Endothelial cell of umbilical vein (primary cell): ENCODE measurements at regions not wholly inside any gene's neighbourhood (a gene's known extent, or its start where the extent isn't known, plus 50 kb on each side); places are given as distances from the start of the nearest gene placed in this dataset.

Source experiments
- BruUV-seq: library from RNA; stranded (reverse); fragments of 400-500 nt; replicated peaks from 2 replicates; lab custom pipeline; 2021; lab: Mats Ljungman, UMichigan
- CTCF ChIA-PET: fragments of 300-600, 350-600 bp; sonication (Branson Sonifier 250); formaldehyde crosslinking; loops from one replicate; lab custom pipeline; 2021; ENCODE audit warnings: antibody characterized with exemption, inconsistent platforms; lab: Charles Lee
- POLR2A ChIA-PET: fragments of 300-600, 350-600 bp; sonication (Branson Sonifier 250); formaldehyde crosslinking; loops from one replicate; lab custom pipeline; 2021; ENCODE audit warnings: antibody characterized with exemption, inconsistent platforms; lab: Charles Lee
- DNase-seq: peaks from one replicate; pipeline ENCODE4 v3.0.0-alpha.2; 2011; ENCODE audit warnings: low read depth, low spot score
- FAIRE-seq: peaks from 2 replicates; lab custom pipeline; 2011; peaks lifted over from hg19 to GRCh38; lab: Jason Lieb, UNC
- H2AFZ ChIP-seq: 2 replicates; pipeline ENCODE4 v1.6.0; 2012; ENCODE audit warnings: low read depth, low read length, control low read depth, inconsistent platforms
- H3K27ac ChIP-seq: 2 replicates; pipeline ENCODE4 v1.5.1; 2011; ENCODE audit warnings: low read depth, mild to moderate bottlenecking, control low read depth, low read length, moderate library complexity; ENCODE audit not compliant: insufficient read depth
- H3K27me3 ChIP-seq, 2 experiments: 2 replicates each; pipeline versions ENCODE4 v1.6.0 to v1.6.1; 2011; ENCODE audit warnings: low read length in 2 of 2, mixed read lengths in 1 of 2; ENCODE audit not compliant: control insufficient read depth in 2 of 2, insufficient read depth in 2 of 2
- H3K36me3 ChIP-seq, 2 experiments: 2 replicates in 1 of 2; 3 replicates in 1 of 2; pipeline ENCODE4 v1.5.1; 2011; ENCODE audit warnings: low read length in 2 of 2, mild to moderate bottlenecking in 1 of 2, moderate library complexity in 1 of 2; ENCODE audit not compliant: control insufficient read depth in 2 of 2, insufficient read depth in 2 of 2; ENCODE audit errors: extremely low read depth in 1 of 2
- H3K4me1 ChIP-seq: 3 replicates; pipeline ENCODE4 v1.5.1; 2011; ENCODE audit warnings: mild to moderate bottlenecking, low read length; ENCODE audit not compliant: control insufficient read depth, insufficient read depth; ENCODE audit errors: extremely low read depth
- H3K4me2 ChIP-seq: 2 replicates; pipeline ENCODE4 v1.6.1; 2011; ENCODE audit warnings: low read length, control low read depth, mixed read lengths; ENCODE audit not compliant: insufficient read depth
- H3K4me3 ChIP-seq, 3 experiments: fragments of 200-600 bp in 1 of 3; sonication (generic), shearing (Covaris generic) in 1 of 3; replicated peaks in 1 of 3; 2 replicates each; pipeline ENCODE4 v1.5.1; 2011 to 2016; ENCODE audit warnings: control low read depth in 3 of 3, low read length in 3 of 3, mild to moderate bottlenecking in 2 of 3, inconsistent platforms in 1 of 3, low read depth in 1 of 3, moderate library complexity in 1 of 3; ENCODE audit not compliant: insufficient read depth in 1 of 3
- H3K79me2 ChIP-seq: 2 replicates; pipeline ENCODE4 v1.6.0; 2012; ENCODE audit warnings: low read length, inconsistent platforms; ENCODE audit not compliant: control insufficient read depth, insufficient read depth
- H3K9ac ChIP-seq: replicated peaks from 2 replicates; pipeline ENCODE3; 2011; ENCODE audit warnings: low read length, control low read depth; ENCODE audit not compliant: insufficient read depth; ENCODE audit errors: extremely low read depth
- H3K9me1 ChIP-seq: replicated peaks from 3 replicates; pipeline ENCODE4 v1.6.0; 2011; ENCODE audit warnings: mild to moderate bottlenecking, low read length; ENCODE audit not compliant: control insufficient read depth, insufficient read depth; ENCODE audit errors: extremely low read depth
- H3K9me3 ChIP-seq: replicated peaks from 2 replicates; pipeline ENCODE4 v1.5.1; 2012; ENCODE audit warnings: low read length, inconsistent platforms; ENCODE audit not compliant: control insufficient read depth, insufficient read depth
- H4K20me1 ChIP-seq: replicated peaks from 2 replicates; pipeline ENCODE3; 2011; ENCODE audit warnings: mild to moderate bottlenecking, low read length; ENCODE audit not compliant: control insufficient read depth, insufficient read depth; ENCODE audit errors: extremely low read depth
- EZH2 ChIP-seq: IDR thresholded peaks from 2 replicates; pipeline ENCODE4 v1.6.1; 2012; ENCODE audit warnings: borderline replicate concordance, low read depth, mild to moderate bottlenecking, moderate library complexity, low read length, inconsistent platforms; ENCODE audit not compliant: severe bottlenecking
- FOS ChIP-seq: IDR thresholded peaks from 2 replicates; pipeline ENCODE4 v1.6.1; 2011; ENCODE audit warnings: mild to moderate bottlenecking, low read length, moderate library complexity, borderline replicate concordance; ENCODE audit not compliant: insufficient read depth
- GATA2 ChIP-seq: IDR thresholded peaks from 2 replicates; pipeline ENCODE4 v1.7.0; 2011; ENCODE audit warnings: low read depth, mild to moderate bottlenecking, moderate library complexity, mixed read lengths, low read length; ENCODE audit not compliant: insufficient read length, insufficient read depth
- JUN ChIP-seq: IDR thresholded peaks from 2 replicates; pipeline ENCODE4 v1.6.1; 2011; ENCODE audit warnings: borderline replicate concordance, low read depth; ENCODE audit not compliant: insufficient read length, insufficient read depth
- MYC ChIP-seq: IDR thresholded peaks from one replicate; pipeline ENCODE4 v1.6.1; 2011; ENCODE audit warnings: mild to moderate bottlenecking, low read depth, low read length
- POLR2A ChIP-seq: IDR thresholded peaks from 2 replicates; pipeline ENCODE4 v1.6.1; 2012; ENCODE audit warnings: low read depth, mild to moderate bottlenecking, control low read depth, low read length
- POLR2AphosphoS5 ChIP-seq: IDR thresholded peaks from 2 replicates; pipeline ENCODE4 v1.6.1; 2012; ENCODE audit warnings: low read depth, mild to moderate bottlenecking, control low read depth, low read length, moderate library complexity; ENCODE audit not compliant: insufficient read depth
- dilution Hi-C: fragments of 300-500 bp; cut with MboI; formaldehyde crosslinking; loops from one replicate; pipeline ENCODE4 v1.15.0; 2019; ENCODE audit warnings: low sequenced_read_pairs; ENCODE audit not compliant: extremely low pct_ligation_motif_present
- intact Hi-C: fragments of 100-400 bp; cut with micrococcal nuclease; formaldehyde crosslinking; loops from one replicate; pipeline ENCODE4 v1.10.0; 2022
- TF ChIP-seq, protein P1 (sequence below): IDR thresholded peaks from 2 replicates; pipeline ENCODE4 v1.6.1; 2011; ENCODE audit not compliant: insufficient read depth, insufficient read length
- TF ChIP-seq, protein P2 (sequence below), 2 donors: IDR thresholded peaks; 1 replicate in 1 of 2; 2 replicates in 1 of 2; pipeline ENCODE4 v1.5.1; 2011; ENCODE audit warnings: low read length in 2 of 2, mild to moderate bottlenecking in 2 of 2, moderate library complexity in 2 of 2, control low read depth in 1 of 2, inconsistent platforms in 1 of 2, low read depth in 1 of 2; ENCODE audit not compliant: insufficient read depth in 1 of 2; ENCODE audit errors: extremely low read depth in 1 of 2

DNA sequence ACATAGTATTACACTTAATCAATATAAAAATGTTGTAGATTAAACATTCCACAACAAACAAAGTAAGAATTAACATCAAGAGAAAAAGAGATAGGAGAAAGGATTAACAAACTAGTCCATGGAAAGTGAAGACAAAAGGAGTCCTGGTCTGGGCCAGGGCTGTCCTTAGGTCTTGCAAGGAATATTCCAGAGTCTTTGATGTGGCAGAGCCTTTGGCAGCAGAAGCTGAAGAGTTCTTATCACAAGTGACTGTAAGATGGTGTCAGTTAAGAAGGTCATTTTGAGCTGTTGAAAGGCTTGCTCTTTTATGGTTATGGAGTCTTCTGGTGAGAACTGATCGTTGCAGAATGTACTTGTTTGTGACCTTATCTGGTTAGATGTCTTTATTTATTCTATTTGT is 127.7 kb upstream of the LRRTM4 start:
- FAIRE-seq, result no peak
- intact Hi-C loops (no loop called here), dilution Hi-C loops (no loop called here)
- no peak overlapping the region for H3K9ac ChIP-seq
- DNase-seq, result no peak
- TF ChIP-seq FOS, result no peak
- no peak for TF ChIP-seq MYC
- no peak for TF ChIP-seq POLR2A
- no peak for TF ChIP-seq GATA2
- no peak for TF ChIP-seq EZH2
- TF ChIP-seq JUN, result no peak
- TF ChIP-seq, protein P1, sequence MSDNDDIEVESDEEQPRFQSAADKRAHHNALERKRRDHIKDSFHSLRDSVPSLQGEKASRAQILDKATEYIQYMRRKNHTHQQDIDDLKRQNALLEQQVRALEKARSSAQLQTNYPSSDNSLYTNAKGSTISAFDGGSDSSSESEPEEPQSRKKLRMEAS, result no peak
- TF ChIP-seq, protein P2, sequence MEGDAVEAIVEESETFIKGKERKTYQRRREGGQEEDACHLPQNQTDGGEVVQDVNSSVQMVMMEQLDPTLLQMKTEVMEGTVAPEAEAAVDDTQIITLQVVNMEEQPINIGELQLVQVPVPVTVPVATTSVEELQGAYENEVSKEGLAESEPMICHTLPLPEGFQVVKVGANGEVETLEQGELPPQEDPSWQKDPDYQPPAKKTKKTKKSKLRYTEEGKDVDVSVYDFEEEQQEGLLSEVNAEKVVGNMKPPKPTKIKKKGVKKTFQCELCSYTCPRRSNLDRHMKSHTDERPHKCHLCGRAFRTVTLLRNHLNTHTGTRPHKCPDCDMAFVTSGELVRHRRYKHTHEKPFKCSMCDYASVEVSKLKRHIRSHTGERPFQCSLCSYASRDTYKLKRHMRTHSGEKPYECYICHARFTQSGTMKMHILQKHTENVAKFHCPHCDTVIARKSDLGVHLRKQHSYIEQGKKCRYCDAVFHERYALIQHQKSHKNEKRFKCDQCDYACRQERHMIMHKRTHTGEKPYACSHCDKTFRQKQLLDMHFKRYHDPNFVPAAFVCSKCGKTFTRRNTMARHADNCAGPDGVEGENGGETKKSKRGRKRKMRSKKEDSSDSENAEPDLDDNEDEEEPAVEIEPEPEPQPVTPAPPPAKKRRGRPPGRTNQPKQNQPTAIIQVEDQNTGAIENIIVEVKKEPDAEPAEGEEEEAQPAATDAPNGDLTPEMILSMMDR (IDR thresholded peaks at IDR 0.05; ENCODE audit: extremely low read depth in 1 of 2, insufficient read depth in 1 of 2, low read depth in 1 of 2, low read length in 2 of 2), result no peak
- TF ChIP-seq POLR2AphosphoS5, result no peak
- no peak overlapping the region for H3K27ac ChIP-seq
- no peaks in the 10 kb centered on the region for H3K79me2 ChIP-seq
- H3K9me3 ChIP-seq, result no peaks in the 10 kb centered on the region
- POLR2A ChIA-PET, result no interaction called here
- no TSS peak for BruUV-seq
- no peak overlapping the region for H3K4me2 ChIP-seq
- no peaks in the 10 kb centered on the region for H3K36me3 ChIP-seq
- no peaks in the 10 kb centered on the region for H3K9me1 ChIP-seq
- H3K4me3 ChIP-seq, result no peak overlapping the region
- no peak overlapping the region for H2AFZ ChIP-seq
- H3K4me1 ChIP-seq, result no peaks in the 10 kb centered on the region
- no peaks in the 10 kb centered on the region for H3K27me3 ChIP-seq
- CTCF ChIA-PET, result no interaction called here
- H4K20me1 ChIP-seq, result no peaks in the 10 kb centered on the region
